ENCODE measurements at regions not wholly inside any gene's neighbourhood (a gene's known extent, or its start where the extent isn't known, plus 50 kb on each side); places are given as distances from the start of the nearest gene placed in this dataset.

DNA sequence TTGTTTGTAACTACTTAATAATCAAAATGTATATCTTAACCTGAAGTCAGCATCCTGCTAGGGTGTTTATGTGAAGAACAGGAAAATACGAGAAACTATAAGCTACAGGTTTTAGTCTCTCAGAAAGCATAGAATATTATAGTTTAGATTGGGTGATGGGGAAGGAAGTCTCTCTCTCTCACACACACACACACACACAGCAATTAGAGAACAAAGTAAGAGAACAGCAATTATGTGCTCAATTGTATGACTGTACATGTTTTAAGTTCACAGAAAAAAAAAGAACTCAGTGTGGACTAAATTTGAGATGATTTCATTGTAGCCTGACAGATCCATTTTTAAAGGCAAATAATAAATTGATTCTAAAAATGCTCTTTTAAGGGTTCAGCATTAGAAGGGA lies 94.3 kb upstream of the ZNF516 start:
- no peak for TF ChIP-seq ZFX (IDR thresholded peaks at IDR 0.05; ENCODE audit: borderline replicate concordance)
- TF ChIP-seq, protein P1, sequence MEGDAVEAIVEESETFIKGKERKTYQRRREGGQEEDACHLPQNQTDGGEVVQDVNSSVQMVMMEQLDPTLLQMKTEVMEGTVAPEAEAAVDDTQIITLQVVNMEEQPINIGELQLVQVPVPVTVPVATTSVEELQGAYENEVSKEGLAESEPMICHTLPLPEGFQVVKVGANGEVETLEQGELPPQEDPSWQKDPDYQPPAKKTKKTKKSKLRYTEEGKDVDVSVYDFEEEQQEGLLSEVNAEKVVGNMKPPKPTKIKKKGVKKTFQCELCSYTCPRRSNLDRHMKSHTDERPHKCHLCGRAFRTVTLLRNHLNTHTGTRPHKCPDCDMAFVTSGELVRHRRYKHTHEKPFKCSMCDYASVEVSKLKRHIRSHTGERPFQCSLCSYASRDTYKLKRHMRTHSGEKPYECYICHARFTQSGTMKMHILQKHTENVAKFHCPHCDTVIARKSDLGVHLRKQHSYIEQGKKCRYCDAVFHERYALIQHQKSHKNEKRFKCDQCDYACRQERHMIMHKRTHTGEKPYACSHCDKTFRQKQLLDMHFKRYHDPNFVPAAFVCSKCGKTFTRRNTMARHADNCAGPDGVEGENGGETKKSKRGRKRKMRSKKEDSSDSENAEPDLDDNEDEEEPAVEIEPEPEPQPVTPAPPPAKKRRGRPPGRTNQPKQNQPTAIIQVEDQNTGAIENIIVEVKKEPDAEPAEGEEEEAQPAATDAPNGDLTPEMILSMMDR (IDR thresholded peaks at IDR 0.05) = no peak
- H3K27ac ChIP-seq = no peak overlapping the region

DNA sequence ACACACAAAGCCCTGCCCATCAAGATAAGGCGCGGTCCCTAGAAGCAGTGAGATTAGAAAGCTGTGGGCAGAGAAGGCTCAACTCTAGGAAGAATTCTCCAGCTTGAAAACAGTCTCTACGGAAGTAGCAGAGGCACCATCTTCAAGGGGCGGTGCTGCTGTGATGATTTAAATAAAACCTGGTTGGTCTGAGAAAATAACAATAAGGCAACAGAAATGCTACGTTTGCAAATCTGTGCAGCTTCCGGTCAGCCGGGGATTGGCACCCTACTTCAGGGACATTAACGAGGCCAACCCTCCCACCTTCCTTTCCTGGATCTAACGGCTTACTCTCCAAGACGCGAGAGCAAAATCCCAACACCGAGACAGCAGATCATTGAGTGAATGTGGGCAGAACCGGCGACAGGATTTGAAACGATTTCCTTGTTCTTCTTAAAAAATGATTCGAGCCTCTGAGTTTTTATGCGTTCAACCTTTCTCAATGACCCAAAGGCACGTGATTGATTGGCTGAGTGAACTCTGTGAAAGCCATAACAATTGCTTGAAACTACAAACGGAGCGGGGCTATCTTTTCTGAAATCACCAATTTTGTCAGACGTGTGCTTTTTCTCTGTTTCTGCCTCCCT lies 93.7 kb upstream of the ZNF516 start:
- TF ChIP-seq ZFX (IDR thresholded peaks at IDR 0.05; ENCODE audit: borderline replicate concordance) = no peak
- TF ChIP-seq, protein P1 (IDR thresholded peaks at IDR 0.05) = no peak
- no peak overlapping the region for H3K27ac ChIP-seq

DNA sequence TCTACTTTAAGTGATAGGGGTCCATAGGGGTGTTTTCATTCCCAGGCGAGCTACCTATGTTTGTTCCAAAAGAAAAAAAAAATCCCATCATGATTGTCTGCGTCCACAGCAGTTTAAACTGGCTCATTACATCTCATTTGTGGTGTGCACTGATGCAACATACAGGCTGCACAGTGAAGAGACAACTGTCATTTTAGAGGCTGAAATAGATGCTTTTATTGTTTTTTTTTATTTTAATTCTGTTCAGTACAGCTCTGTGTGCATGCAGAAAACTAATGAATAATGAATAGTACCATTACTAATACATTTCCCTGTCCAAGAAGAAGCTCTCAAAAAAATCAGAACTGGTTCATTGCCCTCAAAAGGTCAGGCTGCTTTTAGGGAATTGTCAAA lies 92.8 kb upstream of the ZNF516 start:
- TF ChIP-seq, protein P1 (IDR thresholded peaks at IDR 0.05) = no peak
- no peak for TF ChIP-seq ZFX (IDR thresholded peaks at IDR 0.05; ENCODE audit: borderline replicate concordance)
- H3K27ac ChIP-seq = no peak overlapping the region

DNA sequence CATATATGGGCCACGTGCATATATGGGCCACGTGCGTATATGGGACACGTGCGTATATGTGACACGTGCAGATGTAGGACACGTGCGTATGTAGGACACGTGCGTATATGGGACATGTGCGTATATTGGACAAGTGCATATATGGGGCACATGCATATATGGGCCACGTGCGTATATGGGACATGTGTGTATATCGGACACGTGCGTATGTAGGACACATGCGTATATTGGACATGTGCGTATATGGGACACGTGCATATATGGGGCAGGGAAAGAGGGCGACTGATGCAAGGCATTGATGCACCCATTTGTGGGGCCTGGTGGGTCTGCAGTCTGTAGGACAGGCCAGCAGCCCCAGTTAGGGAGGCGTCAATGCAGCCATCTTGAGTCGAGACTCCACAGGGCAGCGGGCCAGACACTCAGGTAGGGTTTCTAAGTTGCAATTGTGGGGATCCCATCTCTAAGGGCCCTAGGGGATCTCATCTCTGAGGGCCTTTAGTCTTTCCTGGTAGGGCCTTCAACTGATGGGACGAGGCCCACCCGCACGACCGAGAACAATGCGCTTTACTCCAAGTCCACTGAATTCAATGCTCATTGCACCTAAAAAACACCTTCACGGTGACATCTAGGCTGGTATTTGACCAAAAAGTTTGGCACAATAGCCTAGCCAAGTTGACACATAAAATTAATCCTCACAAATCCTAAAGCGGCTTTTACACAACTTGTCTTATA lies 92.3 kb upstream of the ZNF516 start:
- TF ChIP-seq, protein P1 (IDR thresholded peaks at IDR 0.05) = no peak
- H3K27ac ChIP-seq = no peak overlapping the region

DNA sequence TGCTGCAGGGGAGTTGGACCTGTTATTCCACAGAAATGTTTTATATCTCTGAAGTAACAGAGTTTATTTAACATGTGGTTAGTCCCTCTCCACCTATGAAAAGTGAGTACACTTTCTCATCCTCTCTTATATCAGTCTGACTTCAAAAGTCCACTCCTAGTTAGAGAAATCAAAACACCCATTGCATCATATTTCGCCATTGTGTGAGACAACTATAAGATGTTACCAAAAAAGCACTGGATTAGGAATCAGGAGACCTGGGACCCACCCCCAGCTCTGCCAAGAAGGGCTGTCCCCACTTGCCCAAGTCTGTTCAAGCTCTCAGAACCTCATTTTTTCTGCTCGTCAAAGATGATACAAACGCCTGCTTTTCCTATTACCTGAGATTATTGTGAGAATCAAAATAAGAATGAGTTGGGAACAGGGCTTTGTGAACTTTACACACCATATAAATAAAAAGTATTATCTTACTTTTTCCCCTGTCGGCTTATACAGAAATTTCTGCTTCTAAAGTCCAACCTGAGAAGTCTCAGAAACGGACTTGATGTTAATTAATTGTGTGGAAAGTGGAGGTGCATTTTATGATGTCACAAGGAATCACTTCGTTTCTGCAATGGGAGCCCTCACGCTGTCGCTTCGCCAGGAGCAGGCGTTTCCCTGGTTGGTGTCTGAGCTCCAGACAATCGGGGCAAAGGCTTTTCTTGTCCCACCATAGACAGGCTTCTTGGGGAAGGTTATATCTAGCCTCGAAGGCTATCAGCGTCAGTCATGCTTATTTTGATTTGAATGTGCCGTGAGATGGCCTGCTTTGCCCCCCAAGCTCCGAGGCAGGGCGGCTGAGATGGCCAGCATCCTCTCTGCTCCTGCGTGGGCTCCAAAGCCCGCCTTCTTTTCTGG lies 89.6 kb upstream of the ZNF516 start:
- H3K27ac ChIP-seq = no peak overlapping the region
- TF ChIP-seq, protein P1 (IDR thresholded peaks at IDR 0.05) = no peak
- TF ChIP-seq ZFX (IDR thresholded peaks at IDR 0.05; ENCODE audit: borderline replicate concordance) = no peak

DNA sequence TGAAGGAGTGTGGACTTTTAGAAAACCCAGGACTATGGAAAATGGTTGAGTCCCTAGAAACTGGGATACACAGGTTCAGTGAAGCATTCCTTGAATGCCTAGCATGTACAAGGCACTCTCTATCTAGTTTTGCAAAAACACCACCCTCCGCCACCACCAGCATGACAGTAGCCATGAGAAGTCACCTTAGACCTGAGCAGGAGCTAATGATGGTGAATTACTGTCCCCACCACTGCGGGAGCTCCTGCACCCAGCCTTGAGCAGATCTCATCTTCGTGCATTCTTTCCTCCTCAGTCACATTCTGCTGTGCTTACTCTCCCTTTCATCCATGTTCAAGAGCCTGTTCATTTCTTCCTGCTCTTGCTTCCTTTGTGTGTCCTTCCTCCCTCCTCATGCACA lies 86.2 kb upstream of the ZNF516 start:
- TF ChIP-seq, protein P1 (IDR thresholded peaks at IDR 0.05) = no peak
- TF ChIP-seq ZFX (IDR thresholded peaks at IDR 0.05; ENCODE audit: borderline replicate concordance) = no peak
- H3K27ac ChIP-seq = no peak overlapping the region
